ENCODE measurements at regions not wholly inside any gene's neighbourhood (a gene's known extent, or its start where the extent isn't known, plus 50 kb on each side); places are given as distances from the start of the nearest gene placed in this dataset.

- DNase-seq (ENCODE audit: low read depth, low spot score) (no peak), ATAC-seq (no peak)
- no peaks in the 10 kb centered on the region for H3K36me3 ChIP-seq (ENCODE audit: control insufficient read depth, insufficient read depth, low read length)
- H3K4me1 ChIP-seq (ENCODE audit: control insufficient read depth, insufficient read depth, low read length): no peaks in the 10 kb centered on the region
- no peak for TF ChIP-seq SIN3A (IDR thresholded peaks at IDR 0.05; ENCODE audit: borderline replicate concordance, insufficient read depth, low read depth, low read length)
- TF ChIP-seq CTCF (IDR thresholded peaks at IDR 0.05): no peak
- TF ChIP-seq, protein P1, sequence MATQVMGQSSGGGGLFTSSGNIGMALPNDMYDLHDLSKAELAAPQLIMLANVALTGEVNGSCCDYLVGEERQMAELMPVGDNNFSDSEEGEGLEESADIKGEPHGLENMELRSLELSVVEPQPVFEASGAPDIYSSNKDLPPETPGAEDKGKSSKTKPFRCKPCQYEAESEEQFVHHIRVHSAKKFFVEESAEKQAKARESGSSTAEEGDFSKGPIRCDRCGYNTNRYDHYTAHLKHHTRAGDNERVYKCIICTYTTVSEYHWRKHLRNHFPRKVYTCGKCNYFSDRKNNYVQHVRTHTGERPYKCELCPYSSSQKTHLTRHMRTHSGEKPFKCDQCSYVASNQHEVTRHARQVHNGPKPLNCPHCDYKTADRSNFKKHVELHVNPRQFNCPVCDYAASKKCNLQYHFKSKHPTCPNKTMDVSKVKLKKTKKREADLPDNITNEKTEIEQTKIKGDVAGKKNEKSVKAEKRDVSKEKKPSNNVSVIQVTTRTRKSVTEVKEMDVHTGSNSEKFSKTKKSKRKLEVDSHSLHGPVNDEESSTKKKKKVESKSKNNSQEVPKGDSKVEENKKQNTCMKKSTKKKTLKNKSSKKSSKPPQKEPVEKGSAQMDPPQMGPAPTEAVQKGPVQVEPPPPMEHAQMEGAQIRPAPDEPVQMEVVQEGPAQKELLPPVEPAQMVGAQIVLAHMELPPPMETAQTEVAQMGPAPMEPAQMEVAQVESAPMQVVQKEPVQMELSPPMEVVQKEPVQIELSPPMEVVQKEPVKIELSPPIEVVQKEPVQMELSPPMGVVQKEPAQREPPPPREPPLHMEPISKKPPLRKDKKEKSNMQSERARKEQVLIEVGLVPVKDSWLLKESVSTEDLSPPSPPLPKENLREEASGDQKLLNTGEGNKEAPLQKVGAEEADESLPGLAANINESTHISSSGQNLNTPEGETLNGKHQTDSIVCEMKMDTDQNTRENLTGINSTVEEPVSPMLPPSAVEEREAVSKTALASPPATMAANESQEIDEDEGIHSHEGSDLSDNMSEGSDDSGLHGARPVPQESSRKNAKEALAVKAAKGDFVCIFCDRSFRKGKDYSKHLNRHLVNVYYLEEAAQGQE (IDR thresholded peaks at IDR 0.05; ENCODE audit: insufficient read depth in 1 of 2, low read depth in 2 of 2, low read length in 1 of 2): no peak
- no peak for TF ChIP-seq POLR2AphosphoS5 (IDR thresholded peaks at IDR 0.05; ENCODE audit: low read depth, low read length)
- TF ChIP-seq TCF7L2 (IDR thresholded peaks at IDR 0.05; ENCODE audit: low read depth, low read length): no peak
- ChIA-PET POLR2A (no interaction called here), CTCF (no interaction called here)
- no peaks in the 10 kb centered on the region for H3K27me3 ChIP-seq (ENCODE audit: control insufficient read depth, insufficient read depth, low read length)
- H3K27ac ChIP-seq (ENCODE audit: low read length): no peak overlapping the region
- H3K4me3 ChIP-seq (ENCODE audit: low read depth in 2 of 2, low read length in 2 of 2): no peak overlapping the region
- BruUV-seq (replicated peaks): no TSS peak
- H3K9me3 ChIP-seq (ENCODE audit: control insufficient read depth, insufficient read depth, low read depth, low read length): no peaks in the 10 kb centered on the region
- intact Hi-C loops (cut with micrococcal nuclease; ENCODE audit: unreplicated experiment): no loop called here
- in situ Hi-C loops (cut with HindIII; ENCODE audit: low pct_unique_long_range_greater_than_20kb, low sequenced_read_pairs): no loop called here
Measured at GRCh38 chr14:101062065-101062450, 158.5 kb upstream of the RTL1 start.

DNA sequence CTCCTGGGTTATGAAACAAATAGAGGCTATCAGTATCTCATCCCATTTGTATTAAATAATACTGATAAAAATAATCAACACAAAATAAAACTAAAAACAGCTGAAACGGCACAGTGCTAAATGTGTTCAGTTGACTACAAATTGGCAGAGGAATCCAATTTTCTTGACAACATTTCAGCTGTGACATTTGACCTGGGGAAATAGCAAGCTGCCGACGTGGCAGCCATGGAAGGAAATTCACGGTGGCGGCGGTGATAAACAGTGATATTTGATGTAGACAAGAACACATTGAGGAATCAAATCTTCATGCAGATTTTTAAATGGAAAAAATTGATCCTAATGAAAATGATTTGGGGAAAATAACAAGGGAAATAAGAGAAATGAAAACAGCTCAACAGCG, 159.1 kb upstream of the RTL1 start:
- H3K27ac ChIP-seq (ENCODE audit: low read length): no peak overlapping the region
- no TSS peak for BruUV-seq (replicated peaks)
- intact Hi-C loops (cut with micrococcal nuclease; ENCODE audit: unreplicated experiment): no loop called here
- no peak for ATAC-seq
- no peaks in the 10 kb centered on the region for H3K36me3 ChIP-seq (ENCODE audit: control insufficient read depth, insufficient read depth, low read length)
- POLR2A ChIA-PET: no interaction called here
- H3K27me3 ChIP-seq (ENCODE audit: control insufficient read depth, insufficient read depth, low read length): no peaks in the 10 kb centered on the region
- H3K9me3 ChIP-seq (ENCODE audit: control insufficient read depth, insufficient read depth, low read depth, low read length): no peaks in the 10 kb centered on the region
- no peaks in the 10 kb centered on the region for H3K4me1 ChIP-seq (ENCODE audit: control insufficient read depth, insufficient read depth, low read length)
- no peak overlapping the region for H3K4me3 ChIP-seq (ENCODE audit: low read depth in 2 of 2, low read length in 2 of 2)
- TF ChIP-seq POLR2AphosphoS5 (IDR thresholded peaks at IDR 0.05; ENCODE audit: low read depth, low read length) (no peak), TCF7L2 (IDR thresholded peaks at IDR 0.05; ENCODE audit: low read depth, low read length) (no peak), SIN3A (IDR thresholded peaks at IDR 0.05; ENCODE audit: borderline replicate concordance, insufficient read depth, low read depth, low read length) (no peak), CTCF (IDR thresholded peaks at IDR 0.05) (no peak)
- TF ChIP-seq, protein P1 (IDR thresholded peaks at IDR 0.05; ENCODE audit: insufficient read depth in 1 of 2, low read depth in 2 of 2, low read length in 1 of 2): no peak
- DNase-seq (ENCODE audit: low read depth, low spot score): no peak
- CTCF ChIA-PET: no interaction called here
- in situ Hi-C loops (cut with HindIII; ENCODE audit: low pct_unique_long_range_greater_than_20kb, low sequenced_read_pairs): no loop called here

Measured in Panc1 (cell line).